ENCODE measurements at regions not wholly inside any gene's neighbourhood (a gene's known extent, or its start where the extent isn't known, plus 50 kb on each side); places are given as distances from the start of the nearest gene placed in this dataset.
"Not testable (repeated sequence)": the region's sequence is repeated elsewhere in the genome, so short reads cannot be mapped to it uniquely, and the experiment has no call there.

- DNase-seq (ENCODE audit: low read depth in 4 of 6, low spot score in 6 of 6) = no peak
- Histone ChIP-seq H3K27me3 (ENCODE audit: control insufficient read depth, insufficient read depth, low read length) (no peaks in the 10 kb centered on the region), H3K27ac (ENCODE audit: low read depth, low read length) (no peak overlapping the region), H3K4me1 (ENCODE audit: control insufficient read depth, insufficient read depth, low read length) (no peaks in the 10 kb centered on the region), H3K9me3 (ENCODE audit: control insufficient read depth, insufficient read depth, low read length) (peaks cover 5% of the 10 kb centered on the region), H3K4me3 (ENCODE audit: low read depth, low read length) (no peak overlapping the region), H3K36me3 (ENCODE audit: control insufficient read depth, insufficient read depth, low read length) (no peaks in the 10 kb centered on the region)
- WGBS (ENCODE audit: insufficient coverage) = 93% methylated on average over 4 of the region's 4 CpGs
Measured at GRCh38 chr7:132009778-132010177, 453.4 kb upstream of the PODXL start.

GRCh38 chr7:132004529-132004928 lies 448.1 kb upstream of the PODXL start:
- no peak overlapping the region for H3K27ac ChIP-seq (ENCODE audit: low read depth, low read length)
- WGBS (ENCODE audit: insufficient coverage) = 75% methylated on average over 2 of the region's 5 CpGs
- no peaks in the 10 kb centered on the region for H3K9me3 ChIP-seq (ENCODE audit: control insufficient read depth, insufficient read depth, low read length)
- peak in 2 of 6 donors; percentile 28 to 45 for DNase-seq (ENCODE audit: low read depth in 4 of 6, low spot score in 6 of 6)
- H3K36me3 ChIP-seq (ENCODE audit: control insufficient read depth, insufficient read depth, low read length) = no peaks in the 10 kb centered on the region
- no peaks in the 10 kb centered on the region for H3K27me3 ChIP-seq (ENCODE audit: control insufficient read depth, insufficient read depth, low read length)
- H3K4me1 ChIP-seq (ENCODE audit: control insufficient read depth, insufficient read depth, low read length) = no peaks in the 10 kb centered on the region
- no peak overlapping the region for H3K4me3 ChIP-seq (ENCODE audit: low read depth, low read length)

- H3K4me1 ChIP-seq (ENCODE audit: control insufficient read depth, insufficient read depth, low read length) = no peaks in the 10 kb centered on the region
- H3K27ac ChIP-seq (ENCODE audit: low read depth, low read length) = no peak overlapping the region
- no peaks in the 10 kb centered on the region for H3K9me3 ChIP-seq (ENCODE audit: control insufficient read depth, insufficient read depth, low read length)
- H3K4me3 ChIP-seq (ENCODE audit: low read depth, low read length) = no peak overlapping the region
- DNase-seq (ENCODE audit: low read depth in 4 of 6, low spot score in 6 of 6) = no peak
- no peaks in the 10 kb centered on the region for H3K36me3 ChIP-seq (ENCODE audit: control insufficient read depth, insufficient read depth, low read length)
- 97% methylated on average over 3 of the region's 3 CpGs for WGBS (ENCODE audit: insufficient coverage)
- H3K27me3 ChIP-seq (ENCODE audit: control insufficient read depth, insufficient read depth, low read length) = no peaks in the 10 kb centered on the region
Measured at GRCh38 chr7:132002343-132002968, 446.0 kb upstream of the PODXL start.

GRCh38 chr7:132001146-132001545 lies 444.7 kb upstream of the PODXL start:
- Histone ChIP-seq H3K9me3 (ENCODE audit: control insufficient read depth, insufficient read depth, low read length) (no peaks in the 10 kb centered on the region), H3K27me3 (ENCODE audit: control insufficient read depth, insufficient read depth, low read length) (no peaks in the 10 kb centered on the region), H3K4me3 (ENCODE audit: low read depth, low read length) (no peak overlapping the region), H3K4me1 (ENCODE audit: control insufficient read depth, insufficient read depth, low read length) (no peaks in the 10 kb centered on the region), H3K27ac (ENCODE audit: low read depth, low read length) (no peak overlapping the region), H3K36me3 (ENCODE audit: control insufficient read depth, insufficient read depth, low read length) (no peaks in the 10 kb centered on the region)
- no peak for DNase-seq (ENCODE audit: low read depth in 4 of 6, low spot score in 6 of 6)
- WGBS (ENCODE audit: insufficient coverage) = 34% methylated on average over 2 of the region's 2 CpGs

- H3K4me3 ChIP-seq (ENCODE audit: low read depth, low read length) = no peak overlapping the region
- DNase-seq (ENCODE audit: low read depth in 4 of 6, low spot score in 6 of 6) = no peak
- no peaks in the 10 kb centered on the region for H3K4me1 ChIP-seq (ENCODE audit: control insufficient read depth, insufficient read depth, low read length)
- no peak overlapping the region for H3K27ac ChIP-seq (ENCODE audit: low read depth, low read length)
- 79% methylated on average over 4 of the region's 4 CpGs for WGBS (ENCODE audit: insufficient coverage)
- H3K27me3 ChIP-seq (ENCODE audit: control insufficient read depth, insufficient read depth, low read length) = no peaks in the 10 kb centered on the region
- H3K36me3 ChIP-seq (ENCODE audit: control insufficient read depth, insufficient read depth, low read length) = no peaks in the 10 kb centered on the region
- H3K9me3 ChIP-seq (ENCODE audit: control insufficient read depth, insufficient read depth, low read length) = no peaks in the 10 kb centered on the region
Measured at GRCh38 chr7:131999193-131999592, 442.8 kb upstream of the PODXL start.

GRCh38 chr7:131995324-131995723 lies 438.9 kb upstream of the PODXL start:
- H3K9me3 ChIP-seq (ENCODE audit: control insufficient read depth, insufficient read depth, low read length) = no peaks in the 10 kb centered on the region
- H3K27ac ChIP-seq (ENCODE audit: low read depth, low read length) = no peak overlapping the region
- H3K36me3 ChIP-seq (ENCODE audit: control insufficient read depth, insufficient read depth, low read length) = no peaks in the 10 kb centered on the region
- no peaks in the 10 kb centered on the region for H3K4me1 ChIP-seq (ENCODE audit: control insufficient read depth, insufficient read depth, low read length)
- 71% methylated on average over 2 of the region's 2 CpGs for WGBS (ENCODE audit: insufficient coverage)
- no peak overlapping the region for H3K4me3 ChIP-seq (ENCODE audit: low read depth, low read length)
- DNase-seq (ENCODE audit: low read depth in 4 of 6, low spot score in 6 of 6) = no peak
- H3K27me3 ChIP-seq (ENCODE audit: control insufficient read depth, insufficient read depth, low read length) = no peaks in the 10 kb centered on the region

GRCh38 chr7:131981069-131981468 lies 424.6 kb upstream of the PODXL start:
- H3K4me1 ChIP-seq (ENCODE audit: control insufficient read depth, insufficient read depth, low read length); H3K4me3 ChIP-seq (ENCODE audit: low read depth, low read length); H3K27me3 ChIP-seq (ENCODE audit: control insufficient read depth, insufficient read depth, low read length); H3K27ac ChIP-seq (ENCODE audit: low read depth, low read length); H3K9me3 ChIP-seq (ENCODE audit: control insufficient read depth, insufficient read depth, low read length); DNase-seq (ENCODE audit: low read depth in 4 of 6, low spot score in 6 of 6); H3K36me3 ChIP-seq (ENCODE audit: control insufficient read depth, insufficient read depth, low read length): not testable (repeated sequence)

- not testable (repeated sequence) for H3K4me3 ChIP-seq (ENCODE audit: low read depth, low read length); H3K36me3 ChIP-seq (ENCODE audit: control insufficient read depth, insufficient read depth, low read length)
- no CpG with 5 or more reads among the region's 2 CpGs for WGBS (ENCODE audit: insufficient coverage)
Measured at GRCh38 chr7:131978118-131978517, 421.7 kb upstream of the PODXL start.

GRCh38 chr7:131976411-131976810 lies 420.0 kb upstream of the PODXL start:
- Histone ChIP-seq H3K9me3 (ENCODE audit: control insufficient read depth, insufficient read depth, low read length) (no peaks in the 10 kb centered on the region), H3K27me3 (ENCODE audit: control insufficient read depth, insufficient read depth, low read length) (no peaks in the 10 kb centered on the region), H3K4me1 (ENCODE audit: control insufficient read depth, insufficient read depth, low read length) (no peaks in the 10 kb centered on the region), H3K4me3 (ENCODE audit: low read depth, low read length) (no peak overlapping the region), H3K27ac (ENCODE audit: low read depth, low read length) (no peak overlapping the region), H3K36me3 (ENCODE audit: control insufficient read depth, insufficient read depth, low read length) (no peaks in the 10 kb centered on the region)
- WGBS (ENCODE audit: insufficient coverage) = no CpG with 5 or more reads among the region's 3 CpGs
- no peak for DNase-seq (ENCODE audit: low read depth in 4 of 6, low spot score in 6 of 6)

More at GRCh38 chr7:131978118-131978517, 421.7 kb upstream of the PODXL start:
- H3K9me3 ChIP-seq (ENCODE audit: control insufficient read depth, insufficient read depth, low read length); DNase-seq (ENCODE audit: low read depth in 4 of 6, low spot score in 6 of 6); H3K27ac ChIP-seq (ENCODE audit: low read depth, low read length); H3K4me1 ChIP-seq (ENCODE audit: control insufficient read depth, insufficient read depth, low read length); H3K27me3 ChIP-seq (ENCODE audit: control insufficient read depth, insufficient read depth, low read length): not testable (repeated sequence)

- no peak overlapping the region for H3K27ac ChIP-seq (ENCODE audit: low read depth, low read length)
- no peaks in the 10 kb centered on the region for H3K4me1 ChIP-seq (ENCODE audit: control insufficient read depth, insufficient read depth, low read length)
- no peak for DNase-seq (ENCODE audit: low read depth in 4 of 6, low spot score in 6 of 6)
- H3K9me3 ChIP-seq (ENCODE audit: control insufficient read depth, insufficient read depth, low read length) = no peaks in the 10 kb centered on the region
- no peak overlapping the region for H3K4me3 ChIP-seq (ENCODE audit: low read depth, low read length)
- WGBS (ENCODE audit: insufficient coverage) = 83% methylated on average over 1 of the region's 2 CpGs
- no peaks in the 10 kb centered on the region for H3K27me3 ChIP-seq (ENCODE audit: control insufficient read depth, insufficient read depth, low read length)
- H3K36me3 ChIP-seq (ENCODE audit: control insufficient read depth, insufficient read depth, low read length) = no peaks in the 10 kb centered on the region
Measured at GRCh38 chr7:131974671-131975070, 418.2 kb upstream of the PODXL start.

Data from spinal cord (tissue), 9 donors.